HepG2 (cell line): ENCODE measurements at regions not wholly inside any gene's neighbourhood (a gene's known extent, or its start where the extent isn't known, plus 50 kb on each side); places are given as distances from the start of the nearest gene placed in this dataset.

Experiments
- ATAC-seq: fragments of 200-7000 bp; cut with Tn5 transposase; 3 replicates; pipeline ENCODE4 v1.9.1; 2020; ENCODE audit warnings: mild to moderate bottlenecking, moderate library complexity
- BruUV-seq: library from RNA; stranded (reverse); fragments of 400-500 nt; replicated peaks from 2 replicates; lab custom pipeline; 2021; lab: Mats Ljungman, UMichigan
- CTCF ChIA-PET: fragments of 300-600 bp; formaldehyde crosslinking; extraction: SDS; loops from one replicate; lab custom pipeline; 2021; ENCODE audit warnings: low total read pairs, inconsistent platforms, low intra/inter-chr PET ratio; lab: Yijun Ruan, JAX
- POLR2A ChIA-PET: fragments of 350-600 bp; sonication (Branson Sonifier 250); formaldehyde crosslinking; loops from one replicate; lab custom pipeline; 2020; ENCODE audit warnings: antibody characterized with exemption, inconsistent platforms; lab: Yijun Ruan, JAX
- DNase-seq: peaks from one replicate; pipeline ENCODE4 v3.0.0-alpha.2; 2015; ENCODE audit warnings: low spot score
- FAIRE-seq: peaks from 3 replicates; lab custom pipeline; 2011; peaks lifted over from hg19 to GRCh38; lab: Jason Lieb, UNC
- H2AFZ ChIP-seq: one replicate; pipeline ENCODE4 v1.6.1; 2011; ENCODE audit warnings: low read length, inconsistent platforms
- H3K27ac ChIP-seq: fragments of 300-600 bp; 3 replicates; pipeline ENCODE4 v1.8.0; 2011; ENCODE audit warnings: mixed run types, mild to moderate bottlenecking, mixed read lengths, low read length, inconsistent platforms; ENCODE audit not compliant: insufficient read depth; ENCODE audit errors: extremely low read length
- H3K27me3 ChIP-seq, 2 experiments: fragments of 200-600 bp in 1 of 2; 2 replicates in 1 of 2; 3 replicates in 1 of 2; pipeline versions ENCODE4 v1.6.0 to v1.8.0; 2011; ENCODE audit warnings: low read length in 2 of 2, mild to moderate bottlenecking in 2 of 2, moderate library complexity in 2 of 2, inconsistent platforms in 1 of 2; ENCODE audit not compliant: insufficient read depth in 2 of 2, control insufficient read depth in 1 of 2
- H3K36me3 ChIP-seq, 2 experiments: fragments of 200-600 bp in 1 of 2; replicated peaks in 1 of 2; 2 replicates in 1 of 2; 3 replicates in 1 of 2; pipeline versions ENCODE4 v1.5.1 to v1.8.0; 2011; ENCODE audit warnings: low read length in 2 of 2, inconsistent platforms in 1 of 2; ENCODE audit not compliant: insufficient read depth in 2 of 2, control insufficient read depth in 1 of 2
- H3K4me1 ChIP-seq: 2 replicates; pipeline ENCODE4 v1.5.1; 2012; ENCODE audit warnings: low read length, inconsistent platforms; ENCODE audit not compliant: insufficient read depth
- H3K4me2 ChIP-seq: 2 replicates; pipeline ENCODE4 v1.6.0; 2011; ENCODE audit warnings: low read depth, low read length, inconsistent platforms
- H3K4me3 ChIP-seq, 3 experiments: fragments of 200-600 bp in 1 of 3; sonication (generic), shearing (Covaris generic) in 1 of 3; replicated peaks in 1 of 3; 2 replicates each; pipeline ENCODE4 v1.5.1; 2011 to 2016; ENCODE audit warnings: low read length in 3 of 3, inconsistent platforms in 2 of 3, low read depth in 2 of 3, mild to moderate bottlenecking in 2 of 3, control low read depth in 1 of 3, mixed read lengths in 1 of 3; ENCODE audit not compliant: insufficient read depth in 1 of 3
- H3K79me2 ChIP-seq: one replicate; pipeline ENCODE4 v1.6.1; 2011; ENCODE audit warnings: low read length, inconsistent platforms; ENCODE audit not compliant: insufficient read depth
- H3K9ac ChIP-seq: 2 replicates; pipeline ENCODE4 v1.6.0; 2011; ENCODE audit warnings: mild to moderate bottlenecking, low read depth, low read length, inconsistent platforms; ENCODE audit not compliant: insufficient read depth
- H3K9me3 ChIP-seq: 2 replicates; pipeline ENCODE4 v1.5.1; 2012; ENCODE audit warnings: mild to moderate bottlenecking, low read length
- H4K20me1 ChIP-seq: 2 replicates; pipeline ENCODE4 v1.6.0; 2011; ENCODE audit warnings: inconsistent platforms, mild to moderate bottlenecking, low read length, moderate library complexity; ENCODE audit not compliant: insufficient read depth
- ATAD3A ChIP-seq: sonication (generic); formaldehyde crosslinking; IDR thresholded peaks from 2 replicates; pipeline ENCODE4 v1.4.0; 2020; ENCODE audit warnings: missing genetic modification reagents
- DR1 ChIP-seq: sonication (generic); formaldehyde crosslinking; IDR thresholded peaks from 2 replicates; pipeline ENCODE4 v1.8.0; 2021; ENCODE audit warnings: mild to moderate bottlenecking, missing genetic modification reagents, inconsistent platforms
- NFYC ChIP-seq: IDR thresholded peaks from 2 replicates; pipeline ENCODE4 v1.6.1; 2016; ENCODE audit warnings: missing genetic modification reagents, missing compliant biosample characterization
- SMAD3 ChIP-seq: sonication (generic); formaldehyde crosslinking; IDR thresholded peaks from 2 replicates; pipeline ENCODE4 v1.4.0; 2020; ENCODE audit warnings: missing genetic modification reagents
- SMAD9 ChIP-seq: sonication (generic); formaldehyde crosslinking; IDR thresholded peaks from 2 replicates; pipeline ENCODE4 v1.5.1; 2020; ENCODE audit warnings: mild to moderate bottlenecking, missing genetic modification reagents
- SOX6 ChIP-seq, 2 experiments: fragments of 450-650 bp in 1 of 2; sonication (generic) in 1 of 2; formaldehyde crosslinking in 1 of 2; IDR thresholded peaks; 2 replicates each; pipeline versions ENCODE4 v1.4.0 to v1.6.1; 2017 to 2020; ENCODE audit warnings: antibody characterized with exemption in 1 of 2, mild to moderate bottlenecking in 1 of 2, missing genetic modification reagents in 1 of 2
- SP2 ChIP-seq: sonication (generic); formaldehyde crosslinking; IDR thresholded peaks from 2 replicates; pipeline ENCODE4 v1.5.1; 2020; ENCODE audit warnings: mild to moderate bottlenecking, missing genetic modification reagents
- ZMYM3 ChIP-seq: sonication (generic); formaldehyde crosslinking; IDR thresholded peaks from 2 replicates; pipeline ENCODE4 v1.5.1; 2020; ENCODE audit warnings: mild to moderate bottlenecking, missing genetic modification reagents
- ZNF605 ChIP-seq: sonication (generic); formaldehyde crosslinking; IDR thresholded peaks from 2 replicates; pipeline ENCODE4 v1.8.0; 2022; ENCODE audit warnings: mild to moderate bottlenecking, missing genetic modification reagents
- ZNF737 ChIP-seq: sonication (generic); formaldehyde crosslinking; IDR thresholded peaks from 2 replicates; pipeline ENCODE4 v1.5.0; 2020; ENCODE audit warnings: missing genetic modification reagents, mild to moderate bottlenecking, borderline replicate concordance
- ZNF747 ChIP-seq: sonication (generic); formaldehyde crosslinking; IDR thresholded peaks from 2 replicates; pipeline ENCODE4 v1.8.1; 2023; ENCODE audit warnings: missing genetic modification reagents, mild to moderate bottlenecking, borderline replicate concordance
- WGBS: methylation state at CpG from one replicate; pipeline ENCODE4 v1.1.6; 2017; ENCODE audit warnings: low lambda C conversion rate; 5-methylcytosine and 5-hydroxymethylcytosine counted together
- in situ Hi-C: cut with HindIII; loops from 2 replicates; pipeline ENCODE4 v1.10.0; 2017; ENCODE audit warnings: low pct_unique_long_range_greater_than_20kb; ENCODE audit not compliant: extremely low pct_ligation_motif_present
- intact Hi-C: fragments of 100-400 bp; cut with micrococcal nuclease; formaldehyde crosslinking; loops from one replicate; pipeline ENCODE4 v1.10.0; 2022; ENCODE audit not compliant: unreplicated experiment
- TF ChIP-seq, protein P1 (sequence below): sonication (generic); formaldehyde crosslinking; IDR thresholded peaks from 2 replicates; pipeline ENCODE4 v1.4.0; 2020; ENCODE audit warnings: mild to moderate bottlenecking, missing genetic modification reagents
- TF ChIP-seq, protein P2 (sequence below): sonication (generic); formaldehyde crosslinking; IDR thresholded peaks from 2 replicates; pipeline ENCODE4 v1.8.0; 2022; ENCODE audit warnings: missing genetic modification reagents, mild to moderate bottlenecking, inconsistent platforms, borderline replicate concordance
- TF ChIP-seq, protein P3 (sequence below): sonication (generic); formaldehyde crosslinking; IDR thresholded peaks from 2 replicates; pipeline ENCODE4 v1.5.1; 2020; ENCODE audit warnings: missing genetic modification reagents, mild to moderate bottlenecking, borderline replicate concordance
- TF ChIP-seq, protein P4 (sequence below): sonication (generic); formaldehyde crosslinking; IDR thresholded peaks from 2 replicates; pipeline ENCODE4 v1.5.0; 2020; ENCODE audit warnings: missing genetic modification reagents
- TF ChIP-seq, protein P5 (sequence below), 2 experiments: fragments of 450-650 bp in 1 of 2; sonication (generic) in 1 of 2; formaldehyde crosslinking; IDR thresholded peaks; 2 replicates each; pipeline versions ENCODE4 v1.5.0 to v1.8.0; 2020 to 2022; ENCODE audit warnings: mild to moderate bottlenecking in 1 of 2, missing genetic modification reagents in 1 of 2

DNA sequence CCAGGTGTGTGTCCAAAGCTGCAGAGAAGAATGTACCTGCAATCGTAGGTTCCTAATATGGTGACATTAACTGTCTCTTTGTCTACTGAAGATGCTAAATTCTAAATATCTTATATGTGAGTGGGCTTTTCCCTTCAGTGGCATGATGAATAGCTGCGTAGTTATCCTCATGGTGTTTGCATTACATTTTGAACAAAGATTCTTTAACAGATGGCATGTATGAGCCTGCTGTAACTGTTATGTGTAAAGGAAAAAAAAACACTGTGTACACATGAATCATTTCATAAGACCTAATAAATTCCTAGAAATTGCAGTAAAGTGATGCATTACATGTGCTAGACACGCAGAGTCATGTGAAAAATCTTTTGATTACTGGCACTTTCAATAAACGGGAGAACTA lies 288.0 kb downstream of the SH2D1A start (continued):
- TF ChIP-seq, protein P1, sequence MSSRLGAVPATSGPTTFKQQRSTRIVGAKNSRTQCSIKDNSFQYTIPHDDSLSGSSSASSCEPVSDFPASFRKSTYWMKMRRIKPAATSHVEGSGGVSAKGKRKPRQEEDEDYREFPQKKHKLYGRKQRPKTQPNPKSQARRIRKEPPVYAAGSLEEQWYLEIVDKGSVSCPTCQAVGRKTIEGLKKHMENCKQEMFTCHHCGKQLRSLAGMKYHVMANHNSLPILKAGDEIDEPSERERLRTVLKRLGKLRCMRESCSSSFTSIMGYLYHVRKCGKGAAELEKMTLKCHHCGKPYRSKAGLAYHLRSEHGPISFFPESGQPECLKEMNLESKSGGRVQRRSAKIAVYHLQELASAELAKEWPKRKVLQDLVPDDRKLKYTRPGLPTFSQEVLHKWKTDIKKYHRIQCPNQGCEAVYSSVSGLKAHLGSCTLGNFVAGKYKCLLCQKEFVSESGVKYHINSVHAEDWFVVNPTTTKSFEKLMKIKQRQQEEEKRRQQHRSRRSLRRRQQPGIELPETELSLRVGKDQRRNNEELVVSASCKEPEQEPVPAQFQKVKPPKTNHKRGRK (CRISPR knock-in tag) = no peak
- TF ChIP-seq SMAD3 (CRISPR knock-in tag) (no peak), ZNF747 (no peak), ATAD3A (CRISPR knock-in tag) (no peak), ZNF605 (CRISPR knock-in tag) (no peak), DR1 (no peak), SOX6 (IDR thresholded peaks at IDR 0.05) (no peak), SOX6 (CRISPR knock-in tag; IDR thresholded peaks at IDR 0.05) (no peak)
- TF ChIP-seq, protein P2, sequence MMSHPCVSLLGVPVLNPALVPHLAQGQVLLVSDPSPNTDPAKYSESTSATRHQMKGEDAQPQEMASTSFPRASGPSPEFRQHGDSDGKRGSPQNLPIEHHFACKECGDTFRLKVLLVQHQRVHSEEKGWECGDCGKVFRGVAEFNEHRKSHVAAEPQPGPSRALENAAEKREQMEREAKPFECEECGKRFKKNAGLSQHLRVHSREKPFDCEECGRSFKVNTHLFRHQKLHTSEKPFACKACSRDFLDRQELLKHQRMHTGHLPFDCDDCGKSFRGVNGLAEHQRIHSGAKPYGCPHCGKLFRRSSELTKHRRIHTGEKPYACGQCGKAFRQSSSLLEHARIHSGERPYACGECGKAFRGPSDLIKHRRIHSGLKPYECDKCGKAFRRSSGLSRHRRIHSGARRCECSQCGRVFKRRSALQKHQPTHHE (CRISPR knock-in tag) = no peak
- TF ChIP-seq, all 625 proteins: peak for 0

DNA sequence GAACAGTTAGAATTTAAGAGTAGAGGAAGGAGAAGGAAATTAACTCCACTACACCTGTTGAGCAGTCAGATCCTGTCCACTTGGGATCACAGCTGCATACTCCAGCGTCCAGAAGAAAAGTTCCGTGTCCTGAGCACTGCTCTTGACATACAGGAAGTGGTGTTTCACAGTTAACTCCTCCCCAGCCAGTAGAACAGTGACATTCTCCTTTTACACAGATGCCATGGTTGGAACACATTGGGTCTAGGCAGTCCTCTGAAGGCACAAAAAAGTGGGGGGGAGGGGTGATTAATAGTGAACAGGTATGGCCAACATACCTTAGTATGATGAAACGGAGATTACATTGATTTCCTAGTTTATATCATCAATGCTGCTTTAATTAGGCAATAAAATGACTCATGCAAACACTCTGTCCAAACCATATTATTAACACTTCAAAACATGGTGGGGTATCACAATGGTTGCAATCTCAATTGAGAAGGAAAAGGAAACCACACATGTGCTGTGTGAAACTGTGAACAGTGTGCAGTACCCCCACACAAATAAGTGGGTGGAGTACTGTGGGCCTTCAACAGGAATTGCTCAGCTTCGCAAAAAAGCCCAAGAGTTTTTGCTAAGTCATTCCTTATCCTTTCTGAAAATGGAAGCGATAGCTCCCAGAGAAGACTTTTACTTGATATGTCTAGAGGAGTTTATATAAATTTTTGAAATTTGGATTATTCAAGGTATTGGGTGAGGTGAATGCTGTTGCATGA lies 295.6 kb downstream of the SH2D1A start:
- Histone ChIP-seq H3K27me3 (no peaks in the 10 kb centered on the region), H3K9ac (no peak overlapping the region), H3K4me1 (no peaks in the 10 kb centered on the region), H2AFZ (no peak overlapping the region), H3K79me2 (no peaks in the 10 kb centered on the region), H3K4me2 (no peak overlapping the region), H3K27ac (no peak overlapping the region), H3K9me3 (no peaks in the 10 kb centered on the region), H4K20me1 (no peaks in the 10 kb centered on the region), H3K4me3 (no peak overlapping the region), H3K36me3 (no peaks in the 10 kb centered on the region)
- no peak for DNase-seq
- BruUV-seq = no TSS peak
- ChIA-PET POLR2A (no interaction called here), CTCF (no interaction called here)
- intact Hi-C loops (no loop called here), in situ Hi-C loops (no loop called here)
- FAIRE-seq = no peak
- WGBS = 37% methylated on average over 5 of the region's 5 CpGs
- ATAC-seq = no peak
- no peak for TF ChIP-seq ZNF737 (CRISPR knock-in tag)
- no peak for TF ChIP-seq ZMYM3 (CRISPR knock-in tag)
- TF ChIP-seq, protein P3, sequence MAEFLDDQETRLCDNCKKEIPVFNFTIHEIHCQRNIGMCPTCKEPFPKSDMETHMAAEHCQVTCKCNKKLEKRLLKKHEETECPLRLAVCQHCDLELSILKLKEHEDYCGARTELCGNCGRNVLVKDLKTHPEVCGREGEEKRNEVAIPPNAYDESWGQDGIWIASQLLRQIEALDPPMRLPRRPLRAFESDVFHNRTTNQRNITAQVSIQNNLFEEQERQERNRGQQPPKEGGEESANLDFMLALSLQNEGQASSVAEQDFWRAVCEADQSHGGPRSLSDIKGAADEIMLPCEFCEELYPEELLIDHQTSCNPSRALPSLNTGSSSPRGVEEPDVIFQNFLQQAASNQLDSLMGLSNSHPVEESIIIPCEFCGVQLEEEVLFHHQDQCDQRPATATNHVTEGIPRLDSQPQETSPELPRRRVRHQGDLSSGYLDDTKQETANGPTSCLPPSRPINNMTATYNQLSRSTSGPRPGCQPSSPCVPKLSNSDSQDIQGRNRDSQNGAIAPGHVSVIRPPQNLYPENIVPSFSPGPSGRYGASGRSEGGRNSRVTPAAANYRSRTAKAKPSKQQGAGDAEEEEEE = no peak
- TF ChIP-seq, protein P4, sequence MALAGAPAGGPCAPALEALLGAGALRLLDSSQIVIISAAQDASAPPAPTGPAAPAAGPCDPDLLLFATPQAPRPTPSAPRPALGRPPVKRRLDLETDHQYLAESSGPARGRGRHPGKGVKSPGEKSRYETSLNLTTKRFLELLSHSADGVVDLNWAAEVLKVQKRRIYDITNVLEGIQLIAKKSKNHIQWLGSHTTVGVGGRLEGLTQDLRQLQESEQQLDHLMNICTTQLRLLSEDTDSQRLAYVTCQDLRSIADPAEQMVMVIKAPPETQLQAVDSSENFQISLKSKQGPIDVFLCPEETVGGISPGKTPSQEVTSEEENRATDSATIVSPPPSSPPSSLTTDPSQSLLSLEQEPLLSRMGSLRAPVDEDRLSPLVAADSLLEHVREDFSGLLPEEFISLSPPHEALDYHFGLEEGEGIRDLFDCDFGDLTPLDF = no peak
- TF ChIP-seq, protein P5, sequence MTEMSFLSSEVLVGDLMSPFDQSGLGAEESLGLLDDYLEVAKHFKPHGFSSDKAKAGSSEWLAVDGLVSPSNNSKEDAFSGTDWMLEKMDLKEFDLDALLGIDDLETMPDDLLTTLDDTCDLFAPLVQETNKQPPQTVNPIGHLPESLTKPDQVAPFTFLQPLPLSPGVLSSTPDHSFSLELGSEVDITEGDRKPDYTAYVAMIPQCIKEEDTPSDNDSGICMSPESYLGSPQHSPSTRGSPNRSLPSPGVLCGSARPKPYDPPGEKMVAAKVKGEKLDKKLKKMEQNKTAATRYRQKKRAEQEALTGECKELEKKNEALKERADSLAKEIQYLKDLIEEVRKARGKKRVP (CRISPR knock-in tag; IDR thresholded peaks at IDR 0.05) = no peak
- TF ChIP-seq NFYC (CRISPR knock-in tag) = no peak
- no peak for TF ChIP-seq SMAD9
- TF ChIP-seq DR1 = no peak
- no peak for TF ChIP-seq SP2
